Inflammatory macrophage (primary cell): ENCODE measurements at regions not wholly inside any gene's neighbourhood (a gene's known extent, or its start where the extent isn't known, plus 50 kb on each side); places are given as distances from the start of the nearest gene placed in this dataset.

Source experiments
- DNase-seq, 2 donors: peaks; one replicate each; pipeline ENCODE4 v3.0.0-alpha.2; 2020 to 2022

DNA sequence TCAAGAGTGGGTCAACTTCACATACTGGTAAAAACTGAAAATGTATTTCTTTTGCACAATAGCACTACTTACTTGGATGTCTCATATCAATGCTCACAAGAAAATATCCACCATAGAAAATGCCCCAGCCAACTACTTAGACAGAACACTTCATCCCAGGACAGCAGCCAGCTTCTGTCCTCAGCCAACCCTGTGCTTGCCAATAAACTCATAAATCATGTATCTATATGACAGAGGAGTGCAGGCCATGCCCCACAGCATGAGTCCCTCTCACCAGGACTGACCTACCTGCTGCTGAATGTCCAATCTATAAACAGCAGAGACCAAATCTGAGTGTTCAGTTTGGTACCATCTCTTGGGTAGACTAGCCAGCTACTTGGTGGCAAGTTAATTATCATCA, 179.3 kb downstream of the OMA1 start:
- DNase-seq = no peak

DNA sequence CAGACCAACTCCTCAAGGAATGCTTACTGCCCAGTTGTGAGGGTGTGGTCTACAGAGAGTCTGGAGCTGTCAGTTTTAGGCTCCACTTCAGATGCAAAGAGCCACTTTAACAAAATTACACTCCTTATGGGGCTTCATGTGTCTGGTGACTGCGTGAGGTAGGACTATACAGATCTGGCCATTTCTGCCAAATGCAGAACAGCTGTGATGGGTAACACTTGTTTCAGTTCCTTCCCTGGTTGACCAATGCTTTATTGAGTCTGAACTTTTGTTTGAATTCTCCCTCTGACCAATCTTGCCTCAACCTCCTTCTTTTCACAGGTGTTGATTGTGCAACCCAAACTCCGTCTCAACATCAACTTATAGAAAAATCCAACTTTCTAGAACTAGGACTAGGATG, 181.2 kb downstream of the OMA1 start:
- no peak for DNase-seq

DNA sequence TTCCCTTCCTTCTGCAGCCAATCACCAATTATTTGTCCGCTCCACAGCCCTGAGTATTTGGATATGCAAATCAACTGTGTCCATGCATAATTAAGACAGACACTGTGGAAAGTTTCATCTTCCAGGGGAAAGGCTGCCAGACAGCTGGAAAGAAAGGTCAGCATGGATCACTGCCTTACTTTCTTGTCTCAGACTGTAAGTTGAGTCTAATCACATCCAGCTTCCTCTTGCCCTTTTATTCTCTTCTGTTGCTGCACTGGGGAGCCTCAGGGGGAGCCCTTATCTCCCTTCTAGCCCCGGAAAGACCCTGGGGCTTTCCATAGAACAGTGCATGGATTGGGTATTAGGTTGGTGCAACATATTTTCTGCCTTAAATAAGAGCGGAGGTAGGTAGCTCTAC, 182.9 kb downstream of the OMA1 start:
- DNase-seq = no peak

DNA sequence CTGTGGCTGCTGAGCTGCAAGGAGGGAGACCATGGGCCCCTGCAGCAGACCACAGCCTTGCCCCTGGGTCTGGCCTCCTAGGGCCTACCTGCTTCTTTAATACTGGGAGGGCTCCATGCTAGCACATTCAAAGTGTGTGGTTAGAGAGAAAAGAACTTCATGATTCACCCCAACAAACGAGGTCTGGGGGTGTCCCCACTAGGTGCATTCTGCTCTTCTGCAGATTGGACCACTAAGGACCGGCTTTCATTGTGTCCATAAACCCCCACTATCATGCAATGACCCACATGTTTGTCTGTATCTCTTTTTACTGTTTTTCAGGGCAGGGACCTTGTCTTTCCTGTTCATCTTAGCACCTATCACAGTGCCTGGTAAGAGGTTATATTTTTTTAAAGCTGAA, 185.4 kb downstream of the OMA1 start:
- DNase-seq = no peak

DNA sequence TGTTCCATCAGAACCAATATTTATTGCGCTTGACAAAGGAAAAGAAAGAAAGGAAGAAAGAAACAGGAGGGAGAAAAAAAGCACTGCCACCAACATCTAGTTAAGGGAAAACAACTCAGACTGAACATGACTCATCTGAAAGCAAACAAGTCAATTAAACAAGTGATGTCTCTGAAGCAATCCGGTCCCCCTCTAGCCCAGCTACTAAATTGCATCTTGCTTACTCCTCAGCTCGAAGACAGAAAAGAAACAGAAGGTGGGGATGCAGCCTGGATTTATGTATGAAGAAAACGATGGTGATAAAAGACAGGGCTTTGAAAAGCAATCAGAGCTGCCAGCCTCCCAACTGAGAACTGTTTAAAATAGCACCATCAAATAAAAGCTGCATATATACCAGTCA, 188.2 kb downstream of the OMA1 start:
- DNase-seq = no peak

DNA sequence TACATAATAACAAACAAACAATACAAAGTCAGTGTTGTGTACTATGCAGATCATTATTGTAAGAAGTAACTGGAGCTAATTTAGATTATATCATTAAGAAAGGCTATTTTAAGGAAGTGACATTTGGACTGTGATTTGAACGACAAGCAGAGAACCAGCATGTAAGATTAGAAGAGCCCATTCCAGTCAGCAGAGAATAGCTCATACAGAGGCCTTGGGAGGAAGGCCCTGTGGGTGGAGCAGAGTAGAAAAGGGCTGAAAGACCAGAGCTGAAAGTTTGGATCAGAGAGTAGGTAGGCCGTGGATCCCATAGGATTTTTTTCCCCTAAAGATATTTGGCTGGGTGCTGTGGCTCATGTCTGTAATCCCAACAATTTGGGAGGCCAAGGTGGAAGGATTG, 190.1 kb downstream of the OMA1 start:
- no peak for DNase-seq

DNA sequence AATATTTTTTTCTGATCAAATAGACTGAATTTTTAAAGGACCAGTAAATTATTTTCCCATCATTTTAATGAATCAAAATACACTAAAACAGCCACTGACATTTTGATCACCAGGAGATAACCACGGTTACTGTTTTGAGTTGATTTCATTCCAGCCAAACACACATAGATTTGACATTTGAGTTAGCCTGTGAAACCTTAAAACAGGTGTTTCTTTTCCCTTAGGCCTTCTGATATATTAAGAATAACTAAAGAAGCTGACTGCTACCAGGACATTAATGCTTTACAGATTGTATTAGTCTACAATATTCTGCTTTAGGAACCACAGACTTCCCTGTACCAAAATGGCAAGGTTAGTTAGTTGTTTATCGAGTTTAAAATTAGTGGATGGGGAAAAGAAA, 193.4 kb downstream of the OMA1 start:
- no peak for DNase-seq

DNA sequence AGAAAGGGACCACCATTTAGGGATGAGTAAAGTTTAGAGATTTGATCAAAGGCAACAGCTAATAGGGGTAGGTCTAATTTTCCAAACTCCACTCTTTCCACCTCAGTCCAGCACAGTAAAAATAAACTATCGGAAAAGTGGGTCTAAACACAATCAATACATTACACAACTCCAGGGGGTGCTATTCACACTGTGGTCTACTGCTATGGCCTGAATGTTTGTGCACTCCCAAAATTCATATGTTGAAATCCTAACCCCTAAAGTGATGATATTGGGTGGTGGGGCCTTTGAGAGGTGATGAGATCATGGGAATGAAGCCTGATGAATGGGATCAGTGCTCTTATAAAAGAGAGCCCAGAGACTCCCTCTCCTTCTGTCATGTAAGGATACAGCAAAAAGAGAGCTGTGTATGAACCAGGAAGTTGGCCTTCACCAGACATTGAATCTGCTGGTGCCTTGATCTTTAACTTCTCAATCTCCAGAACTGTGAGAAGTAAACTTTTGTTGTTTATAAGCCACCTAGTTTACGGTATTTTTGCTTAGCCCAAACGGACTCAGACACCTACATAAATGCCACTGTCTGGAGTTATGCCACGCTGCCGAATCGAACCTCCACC, 193.9 kb downstream of the OMA1 start:
- DNase-seq = no peak

DNA sequence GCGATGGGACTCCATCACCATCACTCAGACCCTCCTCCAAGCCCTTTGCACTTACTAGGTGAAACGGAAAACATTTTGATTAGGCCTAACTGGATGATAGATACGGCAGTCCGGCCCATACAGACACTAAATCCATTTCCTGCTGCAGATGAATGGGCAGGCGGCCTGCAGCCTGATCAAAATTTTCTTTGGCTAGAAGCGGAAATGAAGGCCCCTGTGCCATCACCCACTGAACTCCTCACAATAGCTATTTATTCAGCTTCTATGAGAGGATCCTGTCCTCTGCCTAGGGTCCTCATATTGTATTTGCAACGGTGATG, 200.5 kb downstream of the OMA1 start:
- no peak for DNase-seq

DNA sequence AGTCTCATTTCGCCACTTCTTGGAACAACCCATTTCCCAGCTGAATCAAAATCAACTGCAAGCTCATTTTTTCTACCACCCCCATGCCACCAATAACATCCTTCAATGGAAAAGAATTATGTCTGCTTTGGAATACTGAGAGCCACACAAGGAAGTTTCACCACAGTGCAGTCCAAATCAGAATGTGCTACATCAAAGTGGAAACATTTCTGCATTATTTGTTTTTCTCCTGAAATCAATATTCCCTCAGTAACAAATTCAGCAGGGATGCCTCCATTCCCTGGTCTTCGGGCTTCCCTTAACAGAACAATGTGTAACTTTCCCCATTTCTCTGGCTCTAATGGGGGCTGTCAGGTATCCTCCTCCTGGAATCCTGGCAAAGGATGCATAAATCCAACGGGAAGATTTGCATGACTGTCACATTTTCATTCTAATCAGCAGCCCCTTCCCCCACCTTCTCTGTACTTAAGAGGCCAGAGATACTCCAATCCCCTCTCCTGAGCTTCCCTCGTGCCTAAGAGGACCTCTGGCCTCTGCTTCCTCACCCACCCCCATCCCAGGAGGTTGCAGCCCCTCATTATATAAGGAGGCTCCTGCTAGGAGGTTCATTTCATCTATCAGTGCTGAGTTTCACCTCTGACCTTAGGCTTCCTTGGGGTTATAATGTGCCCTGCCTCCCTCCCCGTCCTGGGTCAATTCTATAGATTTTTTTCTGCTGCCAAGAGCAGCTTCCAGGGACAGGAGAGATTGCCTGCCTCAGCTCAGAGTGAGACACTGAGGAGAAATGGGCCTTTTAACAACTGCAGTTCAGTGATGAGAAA, 201.1 kb downstream of the OMA1 start:
- no peak for DNase-seq

DNA sequence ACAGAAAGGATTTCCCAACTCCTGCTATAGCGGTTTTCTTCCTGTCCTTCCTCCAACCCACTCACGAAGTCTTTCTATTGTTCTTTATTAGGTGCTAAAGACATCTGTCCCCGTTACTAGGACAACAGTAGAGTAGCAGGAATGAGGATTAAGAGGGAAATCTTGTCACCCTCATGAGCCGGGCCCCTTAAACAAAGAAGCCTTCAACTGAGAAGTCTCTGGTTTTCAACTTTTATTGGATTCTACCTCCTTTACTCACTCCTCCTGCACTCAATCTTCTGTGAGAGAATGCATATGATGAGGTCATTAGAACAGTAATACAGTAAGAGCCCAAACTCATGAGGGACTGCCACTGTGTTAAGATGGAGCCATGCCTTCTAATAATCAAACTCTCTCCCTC, 206.3 kb downstream of the OMA1 start:
- DNase-seq = no peak

DNA sequence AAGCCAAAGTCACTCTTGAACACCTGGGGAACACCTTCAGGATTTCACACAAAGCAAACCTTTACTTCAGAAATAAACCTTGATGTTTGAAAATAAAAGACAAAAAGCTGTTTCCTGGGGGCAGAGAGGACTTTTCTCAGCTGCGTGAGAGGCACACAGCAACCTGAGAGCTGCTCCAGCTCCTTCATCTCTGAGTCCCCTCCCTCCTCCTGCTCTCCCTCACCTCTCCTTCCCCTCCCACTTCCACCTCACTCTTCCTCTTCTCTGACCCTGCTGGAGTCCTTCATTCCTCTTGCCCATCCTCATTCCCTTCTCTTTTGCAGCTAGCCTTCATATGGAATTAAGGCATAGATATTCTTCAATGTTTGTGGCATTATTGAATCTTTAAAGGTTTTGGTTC, 208.4 kb downstream of the OMA1 start:
- no peak for DNase-seq

DNA sequence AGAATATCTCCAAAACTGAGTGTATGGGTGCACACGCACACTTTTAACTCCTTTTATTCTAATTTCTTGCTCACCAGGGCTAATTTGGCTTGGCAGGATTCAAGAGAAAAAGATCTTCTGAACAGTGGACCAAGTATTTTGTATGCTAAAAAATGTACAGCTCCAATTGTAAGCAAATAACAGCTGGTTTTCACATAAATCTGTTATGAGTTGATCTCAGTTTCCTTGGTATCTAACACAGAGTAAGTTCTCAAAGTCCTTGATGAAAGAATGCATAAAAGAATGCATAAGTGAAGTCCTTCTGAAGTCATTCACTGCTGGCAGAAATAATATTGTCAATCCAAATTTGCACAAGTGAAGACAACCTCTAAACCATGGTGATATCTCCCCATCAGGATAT, 213.0 kb downstream of the OMA1 start:
- DNase-seq = no peak

DNA sequence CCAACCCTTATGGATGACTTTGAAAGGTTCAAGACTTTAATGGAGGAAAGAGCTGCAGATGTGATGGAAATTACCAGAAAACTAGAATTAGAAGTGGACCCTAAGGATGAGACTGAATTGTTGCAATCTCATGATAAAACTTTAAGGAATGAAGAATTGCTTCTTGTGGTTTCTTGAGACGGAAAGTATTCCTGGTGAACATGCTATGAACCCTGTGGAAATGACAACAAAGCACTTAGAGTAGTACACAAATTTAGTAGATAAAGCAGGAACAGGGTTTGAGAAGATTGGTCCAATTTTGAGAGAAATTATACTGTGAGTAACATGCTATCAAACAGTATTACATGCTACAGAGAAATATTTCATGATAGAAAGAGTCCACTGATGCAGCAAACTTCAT, 215.4 kb downstream of the OMA1 start:
- no peak for DNase-seq

DNA sequence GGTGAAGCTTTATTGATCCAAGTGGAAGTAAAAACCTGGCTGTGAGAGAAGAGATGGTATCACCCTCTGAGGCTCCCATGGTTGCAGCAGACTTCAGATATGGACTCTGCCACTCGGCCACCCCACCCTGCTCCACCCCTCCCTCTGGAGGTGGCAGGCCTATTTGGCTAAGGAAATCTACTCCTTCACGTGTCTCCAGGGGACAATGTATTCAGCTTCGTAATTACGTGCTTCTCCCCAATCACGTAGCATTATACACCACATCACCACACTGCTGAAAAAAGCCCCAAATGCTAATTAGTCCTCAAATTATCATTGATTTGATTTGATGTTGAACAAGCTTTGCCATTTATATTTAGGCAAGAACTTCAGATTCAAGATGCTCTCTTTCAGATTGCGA, 220.7 kb downstream of the OMA1 start:
- DNase-seq = no peak

DNA sequence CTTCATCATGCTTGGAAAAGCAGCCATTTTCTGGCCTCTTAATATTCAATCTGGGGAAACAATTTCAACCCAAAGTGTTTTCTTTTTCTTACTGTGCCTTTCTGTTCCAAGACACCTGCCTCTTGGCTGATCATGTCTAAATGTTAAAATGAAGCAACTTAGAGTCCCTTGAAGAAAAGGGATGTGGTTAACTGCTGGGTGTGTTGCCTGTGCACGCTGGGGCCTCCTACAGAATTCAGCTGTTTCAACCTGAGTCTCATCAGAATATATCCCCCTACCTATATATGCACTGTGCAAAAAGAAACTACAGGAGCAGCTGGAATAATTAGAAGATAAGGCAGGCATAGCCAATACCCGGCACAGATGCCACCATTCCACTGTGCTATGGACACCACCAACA, 222.0 kb downstream of the OMA1 start:
- no peak for DNase-seq

DNA sequence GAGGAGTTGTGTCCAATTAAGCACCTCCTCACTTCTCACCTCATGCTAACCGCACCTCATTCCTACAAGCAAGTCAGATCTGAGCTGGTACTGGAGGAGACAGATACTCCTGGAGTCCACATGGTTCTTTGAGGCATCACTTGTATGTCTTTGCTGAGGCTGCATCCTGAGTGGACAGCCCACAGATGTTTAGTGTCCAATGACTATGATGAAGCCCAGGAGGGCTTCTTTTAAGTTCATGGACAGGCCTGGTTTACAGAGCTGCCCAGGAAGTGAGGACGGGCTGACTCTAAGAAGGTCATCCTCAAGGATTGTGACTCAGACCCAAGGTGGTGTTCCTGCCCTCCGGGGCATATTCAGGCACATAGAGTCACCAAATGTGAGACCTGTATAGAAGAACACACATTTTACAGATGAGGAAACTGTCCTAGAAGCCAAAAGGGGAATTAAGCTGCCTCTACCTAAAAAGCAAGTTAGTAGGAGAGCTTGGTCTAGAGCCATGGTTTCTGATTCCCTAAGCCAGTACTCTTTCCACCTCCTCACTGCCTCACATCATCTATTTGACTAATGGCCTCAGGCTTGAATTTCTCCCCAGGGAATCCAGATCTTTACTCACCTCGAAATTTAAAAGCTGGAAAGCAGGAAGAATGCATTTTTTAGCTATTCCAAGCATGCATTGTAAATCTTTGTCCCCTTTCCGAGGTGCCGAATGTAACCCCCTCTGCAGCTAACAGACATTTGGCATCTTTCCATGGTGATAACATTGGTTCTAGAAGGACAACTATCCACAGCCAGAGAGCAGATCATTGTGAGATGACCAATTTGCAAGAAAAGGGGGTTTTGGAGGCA, 228.1 kb downstream of the OMA1 start:
- DNase-seq = no peak

DNA sequence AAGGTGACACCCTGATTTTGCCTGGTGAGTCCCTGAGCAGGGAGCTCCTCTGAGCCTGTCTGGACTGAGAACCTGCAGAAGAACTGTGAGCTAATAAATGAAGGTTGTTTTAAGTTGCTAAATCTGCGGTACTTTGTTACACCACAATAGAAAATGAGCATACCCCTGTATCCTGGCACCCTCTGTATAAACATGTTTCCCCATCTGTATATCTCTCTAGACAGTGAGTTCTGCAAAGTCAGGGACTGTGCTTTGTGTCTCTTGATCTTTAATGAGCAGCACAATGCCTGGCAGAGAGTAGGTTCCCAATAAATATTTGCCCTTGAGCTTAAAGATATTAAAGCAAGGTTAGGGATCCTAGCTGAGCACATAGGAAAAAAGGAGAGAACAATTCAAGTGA, 228.8 kb downstream of the OMA1 start:
- DNase-seq = no peak

DNA sequence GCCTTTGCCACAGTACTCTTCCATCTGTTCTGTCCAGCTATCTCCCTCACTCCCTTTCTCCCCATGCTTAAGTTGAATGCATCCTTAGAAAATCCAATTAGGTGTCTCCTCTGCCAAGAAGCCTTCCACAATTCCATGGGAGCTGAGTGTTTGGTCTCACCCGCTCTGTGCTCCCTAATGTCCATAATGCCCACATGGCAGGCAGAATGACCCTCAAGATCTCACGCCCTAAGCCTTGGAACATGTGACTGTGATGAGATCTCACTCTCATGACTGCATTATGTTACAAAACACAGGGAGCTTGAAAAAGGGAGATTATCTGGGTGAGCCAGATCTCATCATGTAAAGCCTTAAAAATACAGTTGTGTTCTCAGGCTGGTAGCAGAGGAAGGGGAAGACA, 229.4 kb downstream of the OMA1 start:
- DNase-seq = no peak

DNA sequence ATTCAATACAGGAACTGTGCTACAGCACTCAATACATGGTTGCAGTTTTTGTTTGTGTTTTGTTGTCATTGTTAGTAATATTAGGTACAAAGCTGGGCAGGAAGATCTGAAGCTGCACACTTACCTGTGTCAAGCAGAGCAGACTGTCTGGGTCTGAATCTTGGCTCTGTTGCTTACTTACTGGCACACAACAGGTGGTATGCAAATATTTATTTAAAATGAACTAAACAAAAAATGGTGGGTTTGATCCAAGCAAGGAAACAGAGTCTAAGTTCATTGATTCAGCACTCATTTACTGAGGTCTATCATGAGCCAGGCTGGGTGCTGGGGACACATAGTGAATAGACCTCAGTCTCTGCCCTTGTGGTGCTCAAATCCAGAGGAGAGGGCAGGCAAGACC, 230.4 kb downstream of the OMA1 start:
- no peak for DNase-seq

DNA sequence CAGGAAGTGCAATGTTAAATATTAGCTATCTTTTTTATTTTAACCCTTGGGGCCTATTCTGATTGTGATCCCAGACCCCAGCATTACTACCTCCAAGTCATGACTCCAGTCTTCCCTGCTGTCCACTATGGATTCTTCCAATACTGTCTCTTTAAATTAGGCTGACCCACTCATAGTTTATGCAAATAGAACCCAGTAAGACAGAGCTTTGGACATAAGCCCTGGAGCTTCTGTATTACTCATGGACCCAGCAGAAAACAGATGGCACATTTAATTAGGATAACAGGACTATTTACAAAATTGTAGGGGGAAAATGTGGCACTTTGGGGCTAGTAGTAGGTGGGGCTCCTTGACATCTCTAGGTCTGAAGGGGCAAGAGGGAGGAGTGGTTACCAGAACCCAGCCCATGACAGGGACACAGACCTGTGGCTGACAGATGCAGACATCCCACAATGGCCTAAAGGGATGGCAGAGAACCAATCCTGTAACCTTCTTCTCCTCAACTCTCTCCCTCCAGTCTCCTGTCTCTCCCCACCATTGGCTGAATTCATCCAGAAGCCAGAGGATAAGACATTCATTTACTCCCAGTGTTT, 233.5 kb downstream of the OMA1 start:
- no peak for DNase-seq

DNA sequence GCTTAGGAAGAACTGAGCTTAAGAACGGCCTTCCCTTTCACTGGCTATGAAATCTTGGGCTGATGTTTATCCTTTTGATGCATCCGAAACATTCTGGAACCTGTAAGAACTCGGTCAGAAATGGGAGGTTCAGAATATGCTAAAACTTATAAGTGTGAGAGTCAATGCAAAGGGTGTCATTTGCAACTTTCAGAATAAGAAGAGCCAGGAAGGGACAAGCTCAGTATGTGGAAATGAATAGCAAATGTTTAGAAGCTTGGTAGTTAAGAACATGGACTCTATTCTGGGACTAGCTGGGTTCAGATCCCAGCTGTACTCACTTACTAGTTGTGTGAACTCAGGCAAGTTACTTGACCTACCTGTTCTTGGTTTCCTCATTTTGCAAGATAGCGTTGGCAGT, 234.1 kb downstream of the OMA1 start:
- DNase-seq = no peak

DNA sequence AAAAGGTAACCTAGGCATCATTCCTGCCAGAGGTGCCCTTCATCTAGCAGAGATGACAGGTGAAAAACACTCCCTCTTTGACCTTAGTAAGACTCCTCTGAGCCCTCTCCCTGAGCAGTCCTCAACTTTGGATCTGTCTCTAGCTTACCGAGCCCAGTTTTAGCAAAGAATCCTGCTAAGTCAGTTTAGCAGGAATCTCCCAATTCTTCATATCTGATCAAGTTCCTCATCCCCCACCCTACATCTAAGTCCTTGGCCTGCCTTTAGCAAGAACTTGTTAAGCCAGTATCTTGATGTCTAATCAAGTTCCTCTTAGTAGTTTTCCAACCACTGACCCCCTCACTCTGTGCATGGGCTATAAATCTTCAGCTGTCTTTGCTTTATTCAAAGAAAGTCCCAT, 235.6 kb downstream of the OMA1 start:
- no peak for DNase-seq

DNA sequence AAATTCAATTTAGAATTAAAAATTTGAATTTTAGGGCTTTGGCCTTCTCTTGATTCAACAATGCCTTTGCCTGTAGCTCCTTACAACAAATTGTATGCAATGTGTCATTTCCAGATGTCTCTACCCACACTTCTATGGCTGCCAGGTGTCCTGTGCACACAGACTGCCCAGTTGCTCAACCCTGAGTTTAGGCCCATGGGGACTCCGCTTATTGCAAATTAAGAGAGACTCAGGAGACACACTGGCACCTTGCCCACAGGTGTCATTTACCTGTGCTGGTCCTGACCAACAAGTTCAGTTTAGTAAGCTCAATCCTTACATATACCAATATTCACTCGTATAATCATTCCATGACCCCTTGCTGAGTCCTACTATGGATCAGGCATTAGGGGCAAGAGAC, 236.1 kb downstream of the OMA1 start:
- DNase-seq = no peak
